HCEC 1CT (cell line): ENCODE measurements at regions not wholly inside any gene's neighbourhood (a gene's known extent, or its start where the extent isn't known, plus 50 kb on each side); places are given as distances from the start of the nearest gene placed in this dataset.

ENCODE experiments used
- DNase-seq: peaks from one replicate; pipeline ENCODE4 v3.0.0-alpha.2; 2017

GRCh38 chr14:71203306-71203705, 296.0 kb downstream of the PCNX1 start:
- no peak for DNase-seq

DNA sequence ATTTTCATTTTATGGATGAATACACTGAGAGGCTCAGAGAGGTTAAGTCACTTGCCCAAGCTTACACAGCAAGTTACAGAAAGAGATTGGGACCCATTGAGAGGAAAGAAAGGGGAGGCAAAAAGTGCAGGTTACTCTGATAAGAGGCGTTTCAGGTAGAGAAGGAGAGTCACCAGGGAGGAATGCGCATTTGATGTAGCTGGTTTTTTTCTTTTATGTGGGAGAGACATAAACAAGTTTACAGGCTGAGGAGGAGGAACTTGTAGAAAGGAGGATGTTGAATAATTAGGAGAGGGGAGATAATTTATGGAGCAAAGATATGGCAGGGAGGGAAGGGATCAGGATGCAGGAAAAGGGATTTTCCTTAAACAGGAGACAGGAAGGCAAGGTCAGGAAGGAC, 297.0 kb downstream of the PCNX1 start:
- DNase-seq: no peak

- DNase-seq: no peak
Observed at GRCh38 chr14:71204768-71205167, 297.5 kb downstream of the PCNX1 start.

DNA sequence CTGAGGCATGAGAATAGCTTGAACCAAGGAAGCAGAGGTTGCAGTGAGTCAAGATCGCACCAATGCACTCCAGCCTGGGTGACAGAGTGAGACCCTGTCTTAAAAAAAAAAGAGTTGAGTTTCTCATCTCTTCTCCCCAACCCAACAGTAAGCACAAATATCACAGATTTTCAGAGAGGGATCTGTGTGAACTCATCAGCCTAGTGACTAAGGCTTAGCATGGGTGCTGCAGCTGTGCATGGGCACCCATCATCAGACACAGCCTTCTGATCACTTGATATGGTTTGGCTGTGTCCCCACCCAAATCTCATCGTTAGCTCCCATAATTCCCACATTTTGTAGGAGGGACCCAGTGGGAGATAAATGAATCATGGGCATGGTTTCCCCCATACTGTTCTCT, 298.9 kb downstream of the PCNX1 start:
- no peak for DNase-seq

- peak; percentile 24 for DNase-seq
Observed at GRCh38 chr14:71206766-71207371, 299.6 kb downstream of the PCNX1 start.

GRCh38 chr14:71208702-71209357, 301.6 kb downstream of the PCNX1 start:
- no peak for DNase-seq

- no peak for DNase-seq
Observed at GRCh38 chr14:71209888-71210287, 302.6 kb downstream of the PCNX1 start.

DNA sequence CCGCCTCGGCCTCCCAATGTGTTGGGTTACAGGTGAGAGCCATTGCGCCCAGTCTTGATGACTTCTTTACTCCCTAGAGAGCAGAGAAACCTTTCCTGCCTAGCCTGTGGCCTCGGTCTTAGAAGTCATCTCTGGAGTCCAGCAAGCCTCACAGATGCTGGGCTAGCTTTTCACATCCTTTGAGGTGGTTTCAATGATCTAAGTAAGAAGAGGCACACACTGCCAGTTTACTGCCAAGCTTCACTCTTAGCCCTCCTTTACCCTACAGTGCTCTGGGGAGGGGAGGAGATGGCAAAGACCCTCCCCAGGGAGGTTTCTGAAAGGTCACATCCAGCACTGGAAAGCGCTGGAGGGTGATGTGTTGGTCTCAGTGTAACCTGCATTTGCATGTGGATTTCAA, 304.8 kb downstream of the PCNX1 start:
- no peak for DNase-seq

DNA sequence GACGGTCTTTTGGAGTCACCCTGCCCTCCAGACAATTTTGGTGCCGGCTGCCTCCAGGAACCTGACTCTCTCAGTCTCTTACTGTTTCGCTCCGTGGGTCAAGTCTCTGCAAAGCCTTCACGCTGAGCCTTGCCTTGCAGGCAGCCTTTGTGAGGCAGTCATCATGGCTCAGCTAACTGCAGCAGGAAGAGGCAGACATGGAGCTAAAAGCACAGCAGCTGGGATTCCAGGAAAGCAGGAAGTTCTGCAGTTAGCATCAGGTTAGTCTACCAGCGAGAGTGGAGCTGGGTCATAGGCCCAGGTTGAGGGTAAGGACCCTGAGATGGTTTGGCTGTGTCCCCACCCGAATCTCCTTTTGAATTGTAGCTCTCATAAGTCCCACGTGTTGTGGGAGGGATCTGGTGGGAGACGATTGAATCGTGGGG, 305.4 kb downstream of the PCNX1 start:
- no peak for DNase-seq

- DNase-seq: no peak
Observed at GRCh38 chr14:71214241-71214640, 307.0 kb downstream of the PCNX1 start.

- no peak for DNase-seq
Observed at GRCh38 chr14:71220462-71220861, 313.2 kb downstream of the PCNX1 start.

DNA sequence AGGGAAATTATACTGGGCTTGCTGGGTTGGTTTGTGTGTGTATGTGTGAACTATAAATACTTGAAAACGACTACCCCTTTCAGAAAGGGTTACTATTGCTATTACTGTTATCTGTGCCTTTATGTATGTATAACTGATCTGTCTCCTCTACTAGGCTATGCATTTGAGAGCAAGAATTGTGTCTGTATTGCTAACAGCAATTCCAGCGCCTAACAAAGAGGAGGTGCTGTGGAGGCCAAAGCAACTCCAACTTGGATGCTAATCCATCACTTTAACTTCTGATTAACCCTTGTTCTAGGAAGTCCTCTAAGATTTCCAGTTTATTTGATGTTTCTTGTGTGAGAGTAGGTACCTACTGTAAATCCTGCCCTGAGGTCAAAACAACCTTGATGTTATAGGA, 313.9 kb downstream of the PCNX1 start:
- no peak for DNase-seq

DNA sequence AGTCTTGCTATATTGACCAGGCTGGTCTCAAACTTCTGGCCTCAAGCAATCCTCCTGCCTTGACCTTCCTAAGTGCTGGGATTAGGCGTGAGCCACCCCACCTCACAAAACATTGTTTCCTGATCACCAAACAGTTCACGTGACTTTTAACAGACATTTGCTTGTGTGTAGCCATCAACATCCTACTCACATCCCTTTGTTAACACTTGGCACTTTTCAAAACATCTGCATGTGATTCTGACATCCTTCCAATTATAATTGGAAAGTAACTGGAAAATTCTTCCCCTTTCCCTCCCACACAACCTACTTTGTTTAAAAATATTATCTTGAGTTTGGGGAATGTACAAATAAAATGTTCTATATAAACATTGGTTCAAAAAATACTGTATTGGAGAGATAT, 317.9 kb downstream of the PCNX1 start:
- no peak for DNase-seq

GRCh38 chr14:71228711-71229110, 321.5 kb downstream of the PCNX1 start:
- no peak for DNase-seq

GRCh38 chr14:71229875-71230274, 322.6 kb downstream of the PCNX1 start:
- no peak for DNase-seq

DNA sequence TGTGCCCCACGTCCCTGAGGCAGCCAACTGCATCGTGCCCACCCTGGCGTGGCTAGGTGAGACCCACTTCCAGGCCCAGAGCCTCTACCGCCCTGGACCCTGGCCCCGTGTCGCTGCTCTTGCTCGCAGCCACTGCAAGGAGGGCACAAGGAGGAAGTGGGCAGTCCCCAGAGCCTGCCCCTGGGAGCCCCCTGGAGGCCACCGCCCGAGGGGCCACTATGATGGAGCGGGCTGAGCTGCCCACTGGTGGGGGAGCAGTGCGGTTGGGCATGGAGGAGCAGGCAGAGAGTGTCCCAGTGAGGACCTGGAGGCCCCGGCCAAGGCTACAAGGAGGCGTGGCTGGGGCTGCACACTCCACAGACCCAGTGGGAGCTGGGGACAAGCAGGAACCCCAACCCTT, 323.6 kb downstream of the PCNX1 start:
- no peak for DNase-seq

DNA sequence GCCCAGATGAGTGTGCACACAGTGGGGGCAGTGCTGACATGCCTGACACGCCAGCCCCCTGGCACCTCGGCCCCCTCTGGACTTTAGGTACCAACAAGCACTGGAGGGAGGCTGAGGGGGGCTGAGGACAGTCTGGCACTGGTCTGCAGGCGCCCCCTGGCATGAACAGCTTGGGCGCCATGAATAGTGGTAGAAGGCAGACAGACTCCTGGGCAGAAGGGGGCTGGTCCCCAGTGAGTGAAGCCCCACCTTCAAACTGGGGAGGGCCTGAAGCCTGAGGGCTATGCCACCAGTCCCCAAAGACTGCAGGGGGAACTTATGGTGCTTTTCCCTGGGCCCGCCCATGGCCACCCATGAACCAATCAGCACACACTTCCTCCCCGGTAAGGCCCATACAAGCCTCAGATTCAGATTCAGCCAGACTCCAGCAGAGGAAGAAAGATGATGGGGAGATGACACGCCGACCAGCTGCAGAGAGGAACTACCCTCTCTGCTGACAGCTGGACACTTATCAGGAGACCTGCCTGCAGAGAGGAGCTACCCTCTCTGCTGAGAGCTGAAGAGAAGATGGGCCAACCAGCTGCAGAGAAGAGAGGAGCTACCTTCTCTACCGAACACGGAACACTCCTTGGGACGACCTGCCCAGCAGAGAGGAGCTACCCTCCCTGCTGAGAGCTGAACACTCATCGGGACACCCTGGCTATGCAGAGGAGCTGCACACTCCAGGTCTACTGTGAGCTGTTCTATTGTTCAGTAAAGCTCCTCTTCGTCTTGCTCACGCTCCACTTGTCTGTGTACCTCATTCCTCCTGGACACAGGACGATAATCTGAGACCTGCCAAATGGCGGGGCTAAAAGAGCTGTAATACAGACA, 324.5 kb downstream of the PCNX1 start:
- no peak for DNase-seq

DNA sequence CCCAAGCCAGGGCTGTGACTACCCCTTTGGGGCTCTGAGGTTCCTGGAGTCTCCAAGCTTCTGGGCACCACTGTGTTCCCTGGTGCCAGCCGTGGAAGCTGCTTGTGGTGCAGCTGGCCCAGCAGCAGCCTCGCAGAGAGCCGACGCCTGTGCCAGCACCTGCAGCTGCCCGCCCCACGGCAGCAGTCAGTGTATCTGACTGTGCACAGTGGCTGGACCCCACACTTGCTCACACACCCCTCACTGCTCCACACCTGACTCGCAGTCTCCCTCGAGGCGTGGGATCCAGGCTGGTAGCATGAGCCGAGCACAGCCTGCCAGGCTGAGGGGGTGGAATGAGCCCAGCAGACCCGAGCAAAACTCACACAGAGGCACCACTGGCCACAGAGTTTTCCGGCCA, 325.2 kb downstream of the PCNX1 start:
- no peak for DNase-seq

DNA sequence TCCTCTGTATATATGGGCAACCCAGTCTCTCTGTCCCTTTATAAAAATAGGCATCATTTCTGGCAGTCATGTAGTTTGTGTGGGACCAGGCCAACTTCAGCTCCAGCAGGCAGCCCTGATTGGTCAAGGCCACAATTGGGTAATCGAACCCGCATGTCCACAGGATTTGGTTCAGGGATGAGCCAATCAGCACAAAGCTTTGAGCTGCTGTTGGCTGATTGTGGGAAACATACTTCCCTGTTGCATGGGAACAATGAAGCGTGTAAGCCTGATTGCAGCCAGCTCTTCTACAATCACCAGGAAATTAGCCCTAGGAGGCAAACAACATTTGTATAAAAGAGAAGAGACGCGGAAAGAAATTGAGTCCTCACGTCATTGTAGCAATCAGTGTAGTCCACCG, 328.6 kb downstream of the PCNX1 start:
- DNase-seq: no peak

GRCh38 chr14:71236487-71236886, 329.2 kb downstream of the PCNX1 start:
- no peak for DNase-seq

GRCh38 chr14:71237556-71237955, 330.3 kb downstream of the PCNX1 start:
- no peak for DNase-seq

DNA sequence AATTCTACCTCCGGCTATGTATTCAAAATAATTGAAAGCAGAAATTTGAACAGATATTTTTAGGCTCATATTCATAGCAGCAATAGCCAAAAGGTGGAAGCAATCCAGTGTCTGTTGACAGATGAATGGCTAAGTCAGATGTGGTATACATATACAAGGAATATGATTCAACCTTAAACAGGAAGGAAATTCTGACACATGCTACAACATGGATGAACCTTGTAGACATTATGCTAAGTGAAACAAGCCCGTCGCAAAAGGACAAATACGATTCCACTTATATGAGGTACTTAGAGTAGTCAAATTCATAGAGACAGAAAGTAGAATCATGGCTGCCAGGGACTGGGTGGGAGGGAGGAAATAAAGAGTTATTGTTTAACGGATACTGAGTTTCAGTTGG, 331.6 kb downstream of the PCNX1 start:
- no peak for DNase-seq

DNA sequence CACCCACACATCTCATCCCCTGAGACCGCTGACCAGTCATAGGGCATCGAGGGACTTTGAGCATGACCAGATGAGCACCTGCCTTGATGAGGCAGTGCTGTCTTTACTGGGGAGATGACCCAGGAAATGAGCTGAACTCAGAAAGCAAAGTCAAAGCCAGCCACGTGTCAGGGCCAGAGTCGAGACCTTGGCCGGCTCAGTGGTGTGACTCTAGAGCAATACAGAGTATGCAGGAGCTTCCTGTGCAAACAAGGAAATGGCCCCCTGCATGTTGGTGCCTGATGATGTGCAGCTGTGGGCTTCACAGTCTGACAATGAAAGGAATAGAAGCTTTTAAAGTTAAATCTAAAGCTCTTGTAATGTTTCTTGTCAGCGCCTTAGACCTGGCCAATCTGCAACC, 332.9 kb downstream of the PCNX1 start:
- no peak for DNase-seq

GRCh38 chr14:71240866-71241520, 333.7 kb downstream of the PCNX1 start:
- no peak for DNase-seq
